Osteocyte (in vitro differentiated cells): ENCODE measurements at regions not wholly inside any gene's neighbourhood (a gene's known extent, or its start where the extent isn't known, plus 50 kb on each side); places are given as distances from the start of the nearest gene placed in this dataset.

ENCODE experiments used
- DNase-seq: peaks from one replicate; pipeline ENCODE4 v3.0.0; 2021; ENCODE audit warnings: mixed read lengths; ENCODE audit not compliant: unreplicated experiment; ENCODE audit errors: extremely low spot score
- H3K27ac Mint-ChIP-seq: one replicate; pipeline ENCODE4 v1.8.0; 2021; ENCODE audit warnings: mild to moderate bottlenecking, mixed read lengths; ENCODE audit not compliant: unreplicated experiment
- H3K27me3 Mint-ChIP-seq: one replicate; pipeline ENCODE4 v1.8.0; 2021; ENCODE audit warnings: mixed read lengths; ENCODE audit not compliant: unreplicated experiment
- H3K36me3 Mint-ChIP-seq: one replicate; pipeline ENCODE4 v1.8.0; 2021; ENCODE audit warnings: mixed read lengths; ENCODE audit not compliant: unreplicated experiment
- H3K4me1 Mint-ChIP-seq: one replicate; pipeline ENCODE4 v1.8.0; 2021; ENCODE audit warnings: mixed read lengths; ENCODE audit not compliant: unreplicated experiment
- H3K4me3 Mint-ChIP-seq: one replicate; pipeline ENCODE4 v1.8.0; 2021; ENCODE audit warnings: mild to moderate bottlenecking, moderate library complexity, mixed read lengths; ENCODE audit not compliant: unreplicated experiment
- H3K9me3 Mint-ChIP-seq: one replicate; pipeline ENCODE4 v1.8.0; 2021; ENCODE audit warnings: mixed read lengths; ENCODE audit not compliant: unreplicated experiment
- TF ChIP-seq, protein P1 (sequence below): fragments of 200-600 bp; sonication (generic); IDR thresholded peaks from 2 replicates; pipeline ENCODE4 v1.5.0; 2021; ENCODE audit warnings: antibody characterized with exemption, mild to moderate bottlenecking, moderate library complexity

DNA sequence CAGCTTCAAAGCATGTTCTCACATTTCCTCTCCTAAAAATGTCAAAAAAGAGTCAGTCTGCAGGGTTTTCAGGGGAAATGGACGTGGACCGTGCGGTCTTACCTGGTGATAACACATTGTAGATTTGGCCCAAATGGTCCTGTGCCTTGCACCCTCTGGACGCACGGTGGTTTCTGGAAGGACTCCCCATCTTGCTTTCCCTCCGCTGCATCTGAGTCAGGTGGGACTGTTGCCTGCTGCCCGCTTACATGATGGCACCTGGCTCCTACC, 1290.1 kb downstream of the TBC1D22A start:
- Mint-ChIP-seq H3K27ac (no peak overlapping the region), H3K4me1 (no peaks in the 10 kb centered on the region), H3K9me3 (no peaks in the 10 kb centered on the region), H3K36me3 (no peaks in the 10 kb centered on the region), H3K4me3 (no peak overlapping the region), H3K27me3 (no peaks in the 10 kb centered on the region)
- peak; percentile 63 for DNase-seq
- TF ChIP-seq, protein P1, sequence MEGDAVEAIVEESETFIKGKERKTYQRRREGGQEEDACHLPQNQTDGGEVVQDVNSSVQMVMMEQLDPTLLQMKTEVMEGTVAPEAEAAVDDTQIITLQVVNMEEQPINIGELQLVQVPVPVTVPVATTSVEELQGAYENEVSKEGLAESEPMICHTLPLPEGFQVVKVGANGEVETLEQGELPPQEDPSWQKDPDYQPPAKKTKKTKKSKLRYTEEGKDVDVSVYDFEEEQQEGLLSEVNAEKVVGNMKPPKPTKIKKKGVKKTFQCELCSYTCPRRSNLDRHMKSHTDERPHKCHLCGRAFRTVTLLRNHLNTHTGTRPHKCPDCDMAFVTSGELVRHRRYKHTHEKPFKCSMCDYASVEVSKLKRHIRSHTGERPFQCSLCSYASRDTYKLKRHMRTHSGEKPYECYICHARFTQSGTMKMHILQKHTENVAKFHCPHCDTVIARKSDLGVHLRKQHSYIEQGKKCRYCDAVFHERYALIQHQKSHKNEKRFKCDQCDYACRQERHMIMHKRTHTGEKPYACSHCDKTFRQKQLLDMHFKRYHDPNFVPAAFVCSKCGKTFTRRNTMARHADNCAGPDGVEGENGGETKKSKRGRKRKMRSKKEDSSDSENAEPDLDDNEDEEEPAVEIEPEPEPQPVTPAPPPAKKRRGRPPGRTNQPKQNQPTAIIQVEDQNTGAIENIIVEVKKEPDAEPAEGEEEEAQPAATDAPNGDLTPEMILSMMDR = no peak

DNA sequence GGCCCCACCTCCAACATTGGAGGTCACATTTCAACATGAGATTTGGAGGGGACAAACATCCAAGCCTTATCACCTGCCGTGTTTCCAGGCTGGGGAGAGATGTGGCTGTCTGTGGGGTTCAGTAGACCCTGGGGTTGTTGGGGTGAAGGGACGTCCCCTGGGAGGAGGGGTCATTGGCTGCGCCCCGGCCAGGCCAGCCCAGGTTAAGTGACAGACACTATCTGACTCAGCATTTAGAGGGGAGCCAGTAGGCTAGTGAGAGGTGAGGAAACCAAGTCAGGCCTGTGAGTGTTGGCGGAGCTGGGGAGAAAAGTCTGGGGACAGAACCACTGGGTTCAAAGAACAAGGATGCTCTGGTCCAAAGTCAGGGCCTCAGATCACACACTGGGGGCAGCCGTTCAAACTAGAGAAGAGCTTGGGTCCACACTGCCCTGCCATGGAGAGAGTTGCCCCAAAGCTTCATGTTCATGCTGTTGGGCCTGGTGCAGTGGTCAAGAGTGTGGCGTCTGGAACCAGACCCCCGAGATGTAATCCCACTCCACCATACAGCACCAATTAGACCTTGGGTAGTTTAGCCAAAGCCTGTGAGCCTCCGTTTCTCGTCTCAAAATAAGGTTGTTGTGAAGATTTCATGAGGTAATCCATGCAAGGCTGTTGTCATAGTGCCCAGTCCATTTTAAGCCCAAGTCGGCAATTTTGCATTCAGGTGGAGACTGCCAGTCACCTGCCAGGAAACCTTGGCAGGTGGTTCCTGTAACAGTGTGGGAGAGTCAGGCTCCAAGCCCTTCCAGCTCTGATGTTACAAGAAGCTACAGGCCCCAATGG, 1289.6 kb downstream of the TBC1D22A start:
- Mint-ChIP-seq H3K27me3 (no peaks in the 10 kb centered on the region), H3K9me3 (no peaks in the 10 kb centered on the region), H3K27ac (no peak overlapping the region), H3K4me3 (no peak overlapping the region), H3K36me3 (no peaks in the 10 kb centered on the region), H3K4me1 (no peaks in the 10 kb centered on the region)
- peak; percentile 77 for DNase-seq
- TF ChIP-seq, protein P1 = no peak

DNA sequence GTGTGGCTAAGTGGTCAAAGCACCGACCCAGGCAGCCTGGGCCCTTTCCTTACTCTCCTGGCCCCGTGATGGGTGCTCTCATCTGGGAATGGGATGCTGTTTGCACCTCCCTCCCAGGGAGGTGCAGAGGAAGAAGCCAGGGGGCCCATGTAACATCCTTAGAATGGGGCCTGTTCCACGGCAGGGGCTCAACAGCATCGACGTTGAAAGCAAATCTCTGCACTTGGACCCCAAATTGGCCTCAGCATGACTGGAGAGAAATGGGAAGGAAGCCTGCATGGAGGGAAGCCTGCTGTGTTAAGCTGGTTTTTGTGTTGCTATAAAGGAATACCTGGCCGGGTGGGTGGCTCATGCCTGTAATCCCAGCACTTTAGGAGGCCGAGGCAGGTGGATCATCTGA, 1288.4 kb downstream of the TBC1D22A start:
- H3K9me3 Mint-ChIP-seq = no peaks in the 10 kb centered on the region
- TF ChIP-seq, protein P1 = no peak
- DNase-seq = peak; percentile 70
- no peak overlapping the region for H3K27ac Mint-ChIP-seq
- no peak overlapping the region for H3K4me3 Mint-ChIP-seq
- H3K27me3 Mint-ChIP-seq = no peaks in the 10 kb centered on the region
- H3K4me1 Mint-ChIP-seq = no peaks in the 10 kb centered on the region
- H3K36me3 Mint-ChIP-seq = no peaks in the 10 kb centered on the region

DNA sequence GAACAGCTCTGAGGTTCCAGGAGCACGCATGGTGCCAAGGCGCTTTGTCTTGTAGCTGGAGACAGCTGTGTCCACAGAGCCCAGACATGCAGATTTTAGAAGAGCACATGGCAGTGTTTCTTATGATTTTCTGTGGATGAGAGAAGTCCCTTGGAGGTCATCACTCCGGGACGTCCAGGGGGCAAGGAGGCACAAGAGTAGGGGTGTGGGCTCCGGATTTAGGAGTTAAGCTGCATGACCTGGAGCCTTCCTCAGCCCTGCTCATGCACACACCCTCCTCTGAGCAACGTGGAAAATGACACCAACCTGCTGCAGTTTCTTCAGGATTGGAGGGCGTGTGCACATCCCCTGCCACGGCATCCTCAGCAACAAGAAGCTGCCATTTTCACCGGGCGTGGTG, 1286.7 kb downstream of the TBC1D22A start:
- H3K27ac Mint-ChIP-seq = no peak overlapping the region
- no peaks in the 10 kb centered on the region for H3K27me3 Mint-ChIP-seq
- H3K4me3 Mint-ChIP-seq = no peak overlapping the region
- TF ChIP-seq, protein P1 = no peak
- H3K9me3 Mint-ChIP-seq = no peaks in the 10 kb centered on the region
- peak; percentile 73 for DNase-seq
- H3K36me3 Mint-ChIP-seq = no peaks in the 10 kb centered on the region
- no peaks in the 10 kb centered on the region for H3K4me1 Mint-ChIP-seq

DNA sequence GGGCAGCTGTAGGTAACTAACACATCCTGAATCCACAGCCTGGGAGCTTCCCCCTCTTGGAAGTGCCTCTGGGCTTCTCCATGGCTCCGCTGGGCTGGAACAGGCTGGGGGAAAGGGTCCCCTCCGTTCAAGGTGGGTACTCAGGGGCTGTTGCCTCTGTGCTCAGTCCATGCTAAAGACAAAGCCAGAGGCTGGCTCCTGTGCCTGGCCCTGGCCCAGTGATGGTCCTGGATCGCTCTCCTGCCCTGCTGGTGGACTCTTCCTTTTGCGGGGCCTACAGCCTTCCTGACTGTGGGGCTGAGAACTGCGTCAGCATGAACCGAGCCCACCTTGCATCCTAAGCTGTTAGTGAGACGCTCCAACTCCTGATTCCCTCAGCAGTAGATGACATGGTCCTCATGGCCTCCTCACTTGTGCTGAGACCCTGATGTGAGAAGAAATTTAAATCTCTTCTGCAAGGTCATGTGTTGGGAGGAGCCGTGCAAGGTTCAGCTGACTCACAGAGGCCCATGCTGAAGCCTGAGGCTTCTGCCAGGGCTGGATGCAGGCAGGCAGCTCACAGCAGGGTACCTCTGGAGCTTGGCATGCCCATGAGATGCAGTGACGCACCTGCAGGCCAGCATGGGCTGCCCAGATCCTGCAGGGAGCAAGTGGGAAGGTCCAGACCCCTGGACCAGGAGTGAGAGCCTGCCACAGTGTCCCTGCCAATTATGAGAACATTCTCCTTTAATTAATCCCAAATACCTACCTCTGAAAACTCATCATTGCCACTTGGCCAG, 1285.5 kb downstream of the TBC1D22A start:
- Mint-ChIP-seq H3K36me3 (no peaks in the 10 kb centered on the region), H3K4me1 (no peaks in the 10 kb centered on the region), H3K27me3 (no peaks in the 10 kb centered on the region), H3K27ac (no peak overlapping the region), H3K4me3 (no peak overlapping the region), H3K9me3 (no peaks in the 10 kb centered on the region)
- TF ChIP-seq, protein P1 = no peak
- DNase-seq = peak; percentile 77
